SK-MEL-5 (cell line): ENCODE measurements at regions not wholly inside any gene's neighbourhood (a gene's known extent, or its start where the extent isn't known, plus 50 kb on each side); places are given as distances from the start of the nearest gene placed in this dataset.
A peak's percentile ranks its signal among the peaks of the same experiment; 100 is the strongest.
"Not testable (repeated sequence)": the region's sequence is repeated elsewhere in the genome, so short reads cannot be mapped to it uniquely, and the experiment has no call there.

ENCODE experiments used
- DNase-seq: peaks from one replicate; pipeline ENCODE4 v3.0.0-alpha.2; 2016; ENCODE audit warnings: low read depth, low spot score
- in situ Hi-C: cut with HindIII; loops from 2 replicates; pipeline ENCODE4 v1.10.0; 2016; ENCODE audit warnings: low sequenced_read_pairs, high pct_unique_total_duplicates, low pct_unique_long_range_greater_than_20kb

DNA sequence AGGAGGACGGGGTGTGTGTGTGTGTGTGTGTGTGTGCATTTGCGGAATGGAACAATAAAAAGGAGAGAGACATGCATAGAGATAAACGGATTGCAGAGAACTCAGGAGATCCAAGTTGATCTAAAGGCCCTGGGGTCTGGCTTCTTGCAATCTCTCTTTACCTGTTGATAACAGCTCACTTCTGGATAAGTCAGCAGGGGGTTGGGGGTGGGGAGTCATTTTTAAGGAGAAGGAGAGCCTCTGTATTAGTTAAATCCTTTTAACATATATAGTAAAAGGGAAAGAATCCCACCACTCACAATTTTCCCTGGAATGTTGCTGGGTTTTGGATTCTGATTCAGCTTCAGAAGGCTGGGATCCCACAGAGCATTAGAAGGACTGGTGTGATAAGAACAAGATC is 87.5 kb upstream of the MITF start:
- DNase-seq: no peak
- in situ Hi-C loops: loop anchor here (25.0 kb wide), 1 partner anchor 489 kb away; no protein-coding TSS in a partner anchor

DNA sequence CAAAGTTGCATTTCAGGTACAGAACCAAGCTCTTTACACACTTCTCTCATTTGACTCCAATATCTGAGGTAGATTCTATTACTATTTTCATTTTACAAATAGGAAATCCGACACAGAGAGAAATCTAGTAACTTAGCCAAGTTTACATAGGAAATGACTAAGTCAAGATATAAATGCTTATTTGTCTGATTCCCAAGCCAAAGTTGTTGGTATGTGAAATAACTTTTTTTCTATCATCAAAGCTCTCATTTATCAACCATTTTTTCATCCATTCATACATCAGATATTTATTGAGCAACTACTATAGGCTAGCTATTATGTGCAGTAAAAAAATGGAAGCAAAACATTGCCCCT is 89.2 kb upstream of the MITF start:
- DNase-seq: no peak
- in situ Hi-C loops: loop anchor here (25.0 kb wide), 1 partner anchor 488 kb away; no protein-coding TSS in a partner anchor

DNA sequence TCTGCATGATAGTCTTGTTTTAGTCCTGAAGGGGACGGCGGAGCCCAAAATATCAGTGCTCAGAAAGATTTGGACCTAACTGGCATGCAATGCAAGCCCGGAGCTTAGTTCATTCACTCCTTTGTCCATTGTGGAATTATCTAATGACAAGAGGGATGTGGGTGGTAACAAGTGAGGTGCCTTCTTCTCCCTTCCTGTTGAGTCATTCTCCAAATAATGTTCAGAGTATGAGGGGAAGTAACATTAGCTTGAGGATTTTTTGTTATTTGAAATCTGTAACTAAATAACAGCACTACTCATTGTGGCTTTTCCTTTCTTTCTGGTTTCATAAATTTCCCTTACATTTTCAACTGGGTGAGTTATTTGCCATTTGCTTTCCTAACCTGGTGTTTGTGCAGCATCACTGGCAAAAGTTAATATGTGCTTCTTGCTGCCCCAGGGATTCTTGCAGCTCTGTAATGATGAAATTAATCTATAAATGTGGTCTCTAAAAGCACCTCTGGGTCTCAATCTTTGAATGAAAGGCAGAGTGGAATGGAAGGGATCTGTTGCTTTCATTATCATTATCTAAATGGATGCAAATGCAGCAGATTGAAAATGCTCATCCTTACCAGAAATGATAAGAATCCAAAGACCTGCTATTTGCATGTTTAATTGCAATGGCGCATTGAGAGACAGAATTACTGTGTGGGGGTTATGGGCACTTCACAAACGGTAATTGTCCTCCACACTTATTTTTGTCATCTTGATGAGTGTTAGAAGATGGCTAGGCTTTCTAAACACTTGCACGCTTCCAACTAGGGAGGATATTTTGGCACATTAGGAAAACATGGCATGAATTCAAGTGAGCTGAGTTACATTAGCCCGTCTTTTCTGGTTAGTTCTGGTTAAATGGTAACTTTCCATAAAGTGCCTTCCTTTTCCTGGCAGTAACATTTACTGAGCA is 89.9 kb upstream of the MITF start:
- DNase-seq: peak; percentile 73
- in situ Hi-C loops: loop anchor here (25.0 kb wide), 1 partner anchor 487 kb away; no protein-coding TSS in a partner anchor

DNA sequence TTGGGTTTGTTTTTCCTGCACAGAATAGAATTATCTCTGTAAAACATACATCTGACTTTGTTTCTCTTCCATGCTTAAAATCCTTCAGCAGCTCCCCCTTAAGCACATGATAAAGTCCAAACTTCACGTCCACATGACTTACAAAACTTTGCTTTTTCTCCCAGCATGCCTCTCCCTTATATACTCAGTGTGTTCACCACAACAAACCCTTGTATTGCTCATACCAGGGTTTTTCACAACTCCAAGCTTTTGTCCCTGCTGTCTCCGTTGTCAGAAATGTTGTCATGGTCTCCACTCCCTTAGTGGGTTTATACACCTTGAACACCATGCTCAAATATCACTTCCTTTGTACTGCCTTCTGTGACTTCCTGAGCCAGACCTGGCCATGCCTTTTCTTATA is 91.1 kb upstream of the MITF start:
- in situ Hi-C loops: no loop called here
- no peak for DNase-seq

DNA sequence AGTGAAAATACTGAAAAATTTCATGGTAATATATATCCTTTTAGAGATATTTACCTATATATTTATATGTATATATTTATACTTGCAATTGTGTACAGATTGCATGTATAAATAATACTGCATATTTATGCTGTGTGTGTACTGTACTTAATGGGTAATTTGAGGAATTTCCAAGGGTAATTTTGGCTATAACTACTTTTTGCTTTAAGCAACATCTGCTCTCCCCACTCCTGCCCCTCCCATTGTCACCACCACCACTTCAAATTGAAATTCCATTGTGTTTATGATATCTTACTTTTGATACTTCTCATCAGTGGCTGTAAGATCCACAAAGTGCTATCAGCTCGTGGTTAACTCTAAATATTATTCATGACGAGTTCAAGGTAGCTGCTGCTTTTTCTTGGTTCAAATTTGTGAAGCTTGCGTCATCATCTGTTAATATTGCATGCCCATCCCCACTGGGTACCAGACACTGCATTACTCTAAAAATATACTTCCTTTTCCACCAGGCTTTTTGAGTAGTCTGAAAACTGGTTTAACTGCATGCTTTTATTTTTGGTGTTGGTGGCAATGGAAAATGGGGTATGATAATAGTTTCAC is 91.7 kb upstream of the MITF start:
- in situ Hi-C loops: no loop called here
- no peak for DNase-seq

DNA sequence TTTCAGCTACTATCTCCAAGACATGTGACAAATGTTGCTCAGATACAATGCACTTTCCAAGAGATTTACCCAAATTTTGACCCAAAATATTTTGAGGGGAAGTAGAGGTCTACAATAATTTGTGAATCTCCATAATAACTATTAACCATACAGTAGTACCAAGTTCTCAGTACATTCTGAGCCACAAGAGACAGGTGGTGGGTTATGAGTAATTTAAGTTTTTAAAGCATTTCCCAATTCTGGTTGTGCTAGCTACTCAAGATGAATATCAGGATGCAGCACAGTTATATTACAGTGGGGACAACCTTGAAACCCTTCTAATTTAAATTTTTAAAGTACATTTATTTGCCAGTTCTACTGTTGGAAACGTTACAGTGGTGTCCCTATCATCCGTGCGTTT is 92.2 kb upstream of the MITF start:
- DNase-seq: no peak
- in situ Hi-C loops: no loop called here

DNA sequence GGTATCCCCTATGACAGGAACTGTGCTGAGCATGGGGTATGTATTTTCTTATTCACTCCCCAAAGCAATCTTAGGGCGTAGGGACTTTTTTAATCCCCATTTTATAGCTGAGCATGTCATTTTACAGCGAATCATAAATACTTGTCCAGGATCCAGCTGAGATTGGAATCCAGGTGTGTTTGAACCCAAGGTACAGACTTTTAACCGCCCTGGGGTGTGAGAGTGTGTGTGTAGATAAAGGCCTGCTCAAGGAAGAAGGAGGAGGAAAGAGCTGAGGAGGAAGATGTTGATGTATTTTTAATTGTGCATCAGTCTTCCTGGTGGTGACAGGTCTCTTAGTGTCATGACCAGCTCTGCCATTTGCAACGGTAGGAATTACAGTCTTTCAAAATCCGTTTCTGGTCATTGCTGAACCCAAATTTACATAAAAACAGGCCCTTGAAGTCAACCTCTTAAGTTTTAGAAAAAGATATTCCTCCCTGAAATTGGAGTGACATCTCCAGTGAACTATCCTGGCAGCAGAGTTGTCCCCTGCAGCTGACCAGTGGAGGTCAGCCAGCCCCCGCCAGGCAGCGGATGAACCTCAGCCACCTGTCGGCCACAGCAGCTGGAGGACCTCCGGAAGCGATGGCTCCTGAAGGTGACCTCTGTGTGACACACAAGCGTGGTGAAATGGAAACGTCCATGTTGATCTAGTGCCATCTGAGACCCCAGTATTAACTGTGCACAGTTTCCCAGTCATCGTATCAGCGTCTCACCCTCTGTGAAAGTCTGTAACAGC is 92.8 kb upstream of the MITF start:
- DNase-seq: no peak
- in situ Hi-C loops: no loop called here

DNA sequence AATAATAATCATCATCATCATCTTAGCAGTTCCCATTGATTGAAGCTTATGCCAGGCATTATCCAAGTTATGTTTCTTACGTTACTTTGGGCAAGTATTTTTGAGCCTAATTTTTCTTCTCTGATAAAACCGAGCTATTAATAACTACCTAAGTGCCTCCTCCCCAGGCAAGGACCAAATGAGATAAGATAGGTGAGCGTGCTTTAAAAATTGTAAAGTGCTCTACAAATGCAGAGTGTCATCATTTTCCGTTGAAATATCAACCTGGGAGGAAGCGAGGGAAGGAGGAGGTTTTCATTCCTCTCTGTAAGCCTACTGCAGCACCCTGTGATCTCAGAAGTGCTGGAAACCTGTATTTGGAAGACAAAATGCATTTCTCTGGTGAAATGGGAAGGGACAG is 96.7 kb upstream of the MITF start:
- in situ Hi-C loops: no loop called here

DNA sequence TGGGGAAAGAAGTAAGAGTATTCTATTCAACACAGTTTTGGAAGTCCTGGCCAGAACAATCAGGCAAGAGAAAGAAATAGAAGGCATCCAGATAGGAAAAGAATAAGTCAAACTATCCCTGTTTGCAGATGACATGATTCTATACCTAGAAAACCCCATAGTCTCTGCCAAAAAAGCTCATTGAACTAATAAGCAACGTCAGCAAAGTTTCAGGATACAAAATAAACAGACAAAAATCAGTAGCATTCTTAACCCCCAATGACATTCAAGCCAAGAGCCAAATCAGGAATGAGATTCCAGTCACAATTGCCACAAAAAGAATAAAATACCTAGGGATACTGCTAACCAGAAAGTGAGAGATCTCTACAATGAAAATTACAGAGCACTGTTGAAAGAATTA is 99.4 kb upstream of the MITF start:
- no peak for DNase-seq
- in situ Hi-C loops: no loop called here

More for the DNA sequence above, 96.7 kb upstream of the MITF start:
- no peak for DNase-seq

DNA sequence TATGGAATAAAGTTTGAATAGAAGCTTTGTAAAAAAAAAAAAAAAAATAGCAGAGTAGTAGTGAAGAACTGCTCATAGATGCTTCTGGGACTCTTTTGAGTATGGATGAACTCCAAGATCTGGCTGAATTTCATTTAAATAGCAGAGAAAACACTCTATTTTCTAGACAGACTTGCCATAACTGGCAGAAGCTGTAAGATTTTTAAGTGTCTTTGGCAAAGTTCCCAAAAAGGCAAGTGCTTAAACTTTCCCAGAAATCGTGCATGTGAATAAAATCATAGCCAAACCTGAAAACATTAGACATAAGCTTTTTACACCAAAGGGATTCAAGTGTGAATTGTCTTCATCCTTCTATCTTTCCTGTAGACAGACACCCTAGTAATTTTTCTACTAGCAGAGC is 110.3 kb upstream of the MITF start:
- no peak for DNase-seq
- in situ Hi-C loops: no loop called here

DNA sequence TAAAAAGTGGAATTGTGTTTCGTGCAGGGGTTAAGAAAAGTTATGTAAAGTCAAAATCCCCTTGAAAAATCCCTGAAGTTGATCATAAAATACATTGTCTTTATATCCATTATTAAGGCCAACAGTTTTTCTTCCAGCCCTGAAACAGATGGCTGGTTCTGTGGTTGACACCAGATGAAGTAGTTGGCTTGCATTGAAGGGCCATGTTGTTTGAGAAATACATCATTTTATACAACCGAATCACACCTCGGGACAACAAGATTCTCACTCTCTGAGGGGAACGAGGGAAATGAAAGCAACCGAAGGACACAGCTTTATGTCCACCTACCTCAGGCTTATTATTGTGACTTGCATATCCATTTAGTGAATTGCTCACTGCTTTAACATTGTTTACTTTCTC is 126.0 kb upstream of the MITF start:
- no peak for DNase-seq

DNA sequence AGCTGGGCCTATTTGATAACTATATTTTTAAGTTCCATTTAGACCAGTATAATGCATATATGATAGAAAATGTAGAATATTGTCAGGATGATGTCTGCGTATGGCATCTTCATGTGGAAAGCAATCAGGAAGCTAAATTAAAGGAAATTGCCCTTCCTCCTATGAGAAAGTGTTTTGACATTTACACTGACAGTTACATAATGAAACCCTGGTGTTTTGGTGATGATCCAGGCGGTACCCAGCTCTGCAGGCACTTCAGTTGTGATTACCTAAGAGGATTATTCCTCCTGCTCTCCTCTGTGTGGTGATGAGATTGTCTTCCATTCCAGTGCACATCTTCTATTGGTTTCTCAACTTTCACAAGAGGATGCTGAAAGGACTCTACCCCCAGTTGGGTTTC is 126.5 kb upstream of the MITF start:
- DNase-seq: no peak
- in situ Hi-C loops: no loop called here

More for the DNA sequence above, 126.0 kb upstream of the MITF start:
- in situ Hi-C loops: no loop called here

DNA sequence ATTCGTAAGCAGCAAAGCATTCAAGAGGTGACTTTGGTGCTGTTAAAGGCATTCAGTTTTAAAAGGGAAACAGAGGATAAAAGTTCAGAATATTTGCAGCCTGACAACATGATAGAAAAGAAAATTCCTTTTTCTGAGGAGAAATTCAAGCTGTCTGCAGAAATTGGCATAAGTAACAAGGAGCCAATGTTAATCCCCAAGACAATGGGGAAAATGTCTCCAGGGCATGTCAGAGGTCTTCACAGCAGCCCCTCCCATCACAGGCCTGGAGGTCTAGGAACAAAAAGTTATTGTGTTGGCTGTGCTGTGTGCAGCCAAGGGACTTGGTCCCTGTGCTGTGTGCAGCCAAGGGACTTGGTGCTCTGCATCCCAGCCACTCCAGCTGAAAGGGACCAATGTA is 129.7 kb upstream of the MITF start:
- peak; percentile 15 for DNase-seq
- in situ Hi-C loops: not testable (repeated sequence)

DNA sequence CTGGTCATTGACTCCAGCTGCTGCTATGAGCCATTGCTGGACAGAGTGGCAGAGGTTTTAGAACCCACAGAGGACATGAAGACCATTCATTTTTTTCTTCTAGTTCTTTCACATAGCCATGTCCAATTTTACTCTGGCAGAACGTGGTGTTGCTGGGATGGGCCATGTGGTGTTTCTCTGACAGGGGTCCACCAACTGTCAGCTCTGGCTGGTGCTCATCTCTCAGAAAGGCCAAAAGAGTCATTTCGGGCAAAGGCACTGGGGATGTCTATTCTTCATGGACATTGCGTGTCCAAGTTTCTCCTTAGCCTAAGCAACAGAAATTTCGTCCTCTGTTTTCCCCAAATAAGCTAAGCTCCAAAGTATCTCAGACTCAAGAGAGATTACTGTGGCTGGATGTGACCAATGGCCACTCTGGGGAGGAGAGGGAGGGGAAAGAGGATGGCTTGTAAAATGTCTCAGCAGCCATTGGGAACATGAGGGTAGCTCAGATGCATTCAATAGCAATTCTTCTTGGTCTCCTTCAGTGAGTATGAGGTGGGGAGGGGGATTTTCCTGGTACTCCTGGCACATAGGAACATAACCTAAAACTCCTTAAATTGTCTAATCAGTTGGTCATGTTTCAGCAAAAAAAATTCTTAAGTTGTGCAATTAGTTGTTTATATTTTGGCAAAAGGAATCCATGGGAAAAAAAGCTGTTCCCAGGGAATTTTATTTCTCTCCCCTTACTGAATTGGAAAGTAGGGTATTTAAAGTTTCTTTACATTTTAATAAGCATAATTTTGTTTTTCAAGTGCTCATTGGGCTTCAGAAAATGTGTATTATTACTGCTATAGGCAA is 131.6 kb upstream of the MITF start:
- no peak for DNase-seq
- in situ Hi-C loops: no loop called here

DNA sequence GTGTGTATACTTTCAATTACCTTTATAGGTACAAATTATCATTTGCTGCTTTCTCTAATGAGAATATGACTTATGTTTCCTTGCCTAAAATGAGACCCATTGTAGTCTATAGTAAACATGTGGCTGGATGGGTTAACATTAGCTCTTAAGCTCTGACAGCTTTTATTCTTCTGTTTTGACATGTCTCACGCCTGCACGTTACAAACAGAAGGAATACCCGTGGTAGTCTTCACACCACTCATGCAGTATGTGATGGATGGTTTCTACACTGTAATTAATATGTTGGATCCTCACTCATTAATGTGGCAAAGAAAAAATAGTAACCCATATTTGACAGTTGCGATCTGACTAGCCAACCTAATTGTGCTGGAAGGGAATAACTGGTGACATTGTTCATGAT is 133.4 kb upstream of the MITF start:
- no peak for DNase-seq
- in situ Hi-C loops: no loop called here

DNA sequence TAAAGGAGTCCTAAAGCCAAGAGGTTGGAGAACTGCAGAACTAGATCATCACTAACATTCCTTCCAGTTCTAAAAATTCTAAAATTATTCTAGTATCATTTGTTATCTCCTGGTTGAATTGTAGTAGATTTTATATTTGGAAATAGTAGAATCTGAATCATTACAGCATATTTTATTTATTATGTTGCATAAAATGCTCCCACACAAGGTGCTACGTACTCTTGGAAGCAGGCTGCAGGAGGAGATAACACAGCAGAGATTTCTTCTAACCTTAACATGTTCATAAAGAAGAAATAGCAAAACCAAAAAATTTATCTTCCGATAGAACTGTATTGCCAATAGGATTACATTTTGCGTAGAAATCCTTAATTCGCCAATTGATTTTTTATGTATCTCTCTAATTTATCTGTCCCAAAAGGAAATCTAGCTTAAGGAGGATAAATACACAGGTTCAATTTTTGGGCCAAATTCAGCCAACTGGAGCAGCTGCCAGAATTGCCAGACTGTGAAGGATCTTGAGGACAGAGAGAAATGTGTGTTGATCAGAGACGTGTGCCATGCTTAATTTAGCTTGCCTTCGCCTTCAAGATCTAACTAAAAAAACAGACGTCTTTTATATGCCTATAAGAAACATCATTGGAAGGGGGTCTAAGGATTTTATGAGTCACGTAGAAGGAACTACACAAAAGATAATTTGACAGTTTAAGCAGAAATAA is 134.4 kb upstream of the MITF start:
- in situ Hi-C loops: no loop called here
- DNase-seq: no peak

DNA sequence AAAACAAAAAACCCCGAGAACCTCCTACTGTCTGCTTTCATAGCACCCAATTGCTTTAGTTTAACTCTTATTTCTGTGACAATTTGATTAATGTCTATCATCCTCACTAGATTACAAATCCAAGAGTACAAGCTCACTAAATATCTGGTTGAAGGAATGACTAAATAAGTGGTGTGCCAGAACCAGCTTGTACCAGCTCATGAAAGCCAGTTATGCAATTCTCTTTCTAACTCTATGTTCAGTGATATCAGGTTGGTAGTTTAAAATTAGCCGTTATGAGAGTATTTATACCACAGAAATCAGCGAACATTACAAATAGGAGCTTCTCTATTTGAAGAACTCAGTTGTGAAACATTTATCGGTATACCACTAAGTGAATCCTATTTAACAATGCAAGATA is 137.2 kb upstream of the MITF start:
- no peak for DNase-seq
- in situ Hi-C loops: no loop called here
